GM18517 (cell line): ENCODE measurements at regions not wholly inside any gene's neighbourhood (a gene's known extent, or its start where the extent isn't known, plus 50 kb on each side); places are given as distances from the start of the nearest gene placed in this dataset.
"Not testable (repeated sequence)": the region's sequence is repeated elsewhere in the genome, so short reads cannot be mapped to it uniquely, and the experiment has no call there.

Experiments
- ATAC-seq: cut with Tn5 transposase; IDR thresholded peaks from one replicate; pipeline ENCODE4 v1.9.1; 2021; ENCODE audit warnings: mild to moderate bottlenecking, moderate library complexity; ENCODE audit not compliant: unreplicated experiment

DNA sequence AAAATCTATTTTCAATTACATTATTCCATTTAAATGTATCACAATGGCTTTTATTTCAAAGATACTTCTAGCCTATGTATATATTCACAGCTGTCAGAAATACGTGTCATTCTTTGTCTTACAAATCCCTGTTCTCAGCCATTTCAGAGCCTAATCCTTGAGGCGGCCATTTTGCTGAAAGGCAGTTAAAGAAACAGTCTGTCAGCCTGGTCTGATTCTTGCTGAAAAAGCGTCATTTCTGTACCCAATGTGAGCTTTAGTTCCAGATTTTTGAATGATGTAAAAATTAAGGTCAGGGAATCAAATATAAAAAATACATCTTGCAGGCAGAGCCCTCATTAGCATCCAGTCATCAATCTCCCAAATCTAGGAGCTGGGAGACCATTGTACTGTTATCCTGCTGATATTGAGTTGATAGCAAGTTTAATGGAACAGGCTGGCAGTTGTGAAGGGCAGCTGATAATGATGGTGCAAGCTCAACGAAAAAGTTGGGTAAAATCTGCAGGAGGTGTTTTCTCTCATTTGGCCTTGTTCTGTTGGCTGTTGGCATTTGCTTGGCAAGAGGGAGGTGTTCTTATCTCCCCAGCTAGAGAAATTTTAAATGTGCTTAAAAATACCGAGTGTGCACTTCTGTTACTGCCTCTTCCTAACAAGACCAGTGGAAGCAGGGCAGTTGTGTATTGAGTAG, 314.8 kb downstream of the SOX4 start:
- no peak for ATAC-seq

DNA sequence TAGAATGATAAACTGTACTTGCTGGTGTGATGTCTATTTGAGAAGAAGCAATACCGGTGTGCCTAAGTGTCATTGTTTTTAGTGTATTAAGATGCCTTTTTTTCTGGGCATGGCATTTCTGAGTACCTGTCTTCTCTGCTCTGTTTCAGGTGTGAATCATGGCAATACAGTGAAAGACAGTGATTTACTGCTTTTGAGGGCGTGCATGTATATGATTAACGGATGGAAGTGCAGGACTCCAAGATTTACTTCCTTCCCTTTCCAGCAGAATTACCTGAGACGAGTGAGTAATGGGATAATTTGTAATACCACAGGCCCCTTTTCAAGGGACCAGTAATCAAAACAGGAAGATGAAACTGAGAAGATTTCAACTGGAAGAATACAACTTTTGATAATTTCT, 315.8 kb downstream of the SOX4 start:
- no peak for ATAC-seq

DNA sequence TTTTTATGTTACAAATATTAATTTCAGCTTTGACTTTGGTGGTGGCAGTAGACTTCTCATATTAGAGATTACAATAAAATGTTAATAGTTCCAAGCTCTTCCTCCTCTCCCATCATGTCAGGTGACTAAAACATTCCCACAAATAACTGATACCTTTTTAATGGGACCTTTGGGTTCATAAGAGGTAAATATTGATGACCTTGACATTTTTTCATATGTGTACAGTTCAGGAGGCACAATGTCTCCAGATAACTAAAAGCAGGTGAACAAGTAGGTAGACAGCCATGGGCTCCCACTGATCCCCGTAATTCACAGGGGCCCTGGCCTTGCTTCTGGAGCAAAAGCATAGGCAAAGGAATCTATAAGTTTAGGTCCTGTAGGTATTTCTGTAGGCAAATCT, 317.7 kb downstream of the SOX4 start:
- ATAC-seq, result no peak

DNA sequence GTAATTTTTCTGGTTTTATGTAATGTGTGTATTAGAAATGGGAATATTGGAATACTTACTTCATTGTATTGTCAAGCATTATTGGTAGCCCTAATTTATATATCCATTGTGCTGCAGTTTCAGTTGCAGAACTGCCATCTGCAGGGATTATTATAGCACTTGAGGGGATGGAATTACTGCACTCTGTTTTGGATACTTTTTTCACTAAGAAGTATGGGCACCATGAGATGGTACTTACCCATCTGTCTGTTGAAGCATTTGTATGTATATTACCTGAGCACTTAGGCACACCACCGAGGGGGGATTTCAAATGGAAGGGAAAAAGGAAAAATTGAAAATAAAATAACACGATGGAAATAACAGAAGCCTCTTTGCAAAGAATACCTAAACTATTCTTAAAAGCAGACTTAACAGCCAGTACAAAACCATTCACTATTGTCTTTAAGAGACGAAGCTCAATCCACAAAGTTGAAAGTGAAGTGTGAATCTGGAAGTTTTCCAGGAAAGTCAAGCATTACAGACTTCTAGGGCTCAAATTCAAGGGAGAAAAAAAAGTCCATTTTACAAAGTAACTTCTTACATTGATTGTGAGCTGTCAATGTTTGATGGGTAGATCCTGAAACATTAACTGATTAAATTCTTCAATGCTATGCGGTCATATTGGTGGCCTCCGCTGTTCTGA, 318.7 kb downstream of the SOX4 start:
- ATAC-seq, result no peak

DNA sequence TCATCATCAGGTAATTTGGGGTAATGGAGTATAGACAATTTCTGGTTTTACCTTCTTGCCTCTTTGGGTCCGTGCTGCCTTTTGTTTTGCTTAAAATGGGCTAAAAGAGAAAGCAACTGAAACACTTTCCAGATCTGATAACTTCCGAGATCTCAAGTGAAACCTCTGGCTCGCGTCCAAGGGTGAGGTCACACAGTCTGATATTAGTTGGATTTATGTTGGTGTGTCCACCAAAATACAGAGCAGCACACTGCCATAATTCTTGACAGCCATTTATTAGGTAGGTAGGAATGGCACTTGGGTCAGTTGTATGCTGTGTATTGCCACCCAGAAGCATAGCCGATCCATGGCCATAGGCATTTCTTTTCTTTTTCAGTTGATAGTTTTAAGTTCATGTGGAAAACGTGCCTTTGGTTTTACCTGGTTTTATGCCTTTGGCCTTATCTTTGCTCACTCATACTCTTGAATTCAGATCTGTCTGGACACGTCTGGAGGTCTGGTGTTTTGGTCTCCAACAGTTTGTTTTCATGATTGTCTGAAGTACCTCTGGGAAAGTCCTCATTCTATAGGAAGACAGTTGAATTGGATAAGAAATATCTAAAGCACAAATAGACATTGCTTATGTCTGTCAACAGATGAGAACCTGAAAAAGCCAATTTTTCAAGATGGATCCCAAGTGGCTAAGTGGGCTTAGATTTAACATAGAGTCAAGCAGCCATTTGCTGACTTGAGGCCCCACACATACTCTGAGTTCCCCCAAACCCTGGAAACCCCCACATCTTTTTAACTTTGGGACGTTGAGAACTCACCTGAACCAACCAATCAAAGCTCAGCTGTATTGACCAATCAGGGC, 320.8 kb downstream of the SOX4 start:
- no peak for ATAC-seq

DNA sequence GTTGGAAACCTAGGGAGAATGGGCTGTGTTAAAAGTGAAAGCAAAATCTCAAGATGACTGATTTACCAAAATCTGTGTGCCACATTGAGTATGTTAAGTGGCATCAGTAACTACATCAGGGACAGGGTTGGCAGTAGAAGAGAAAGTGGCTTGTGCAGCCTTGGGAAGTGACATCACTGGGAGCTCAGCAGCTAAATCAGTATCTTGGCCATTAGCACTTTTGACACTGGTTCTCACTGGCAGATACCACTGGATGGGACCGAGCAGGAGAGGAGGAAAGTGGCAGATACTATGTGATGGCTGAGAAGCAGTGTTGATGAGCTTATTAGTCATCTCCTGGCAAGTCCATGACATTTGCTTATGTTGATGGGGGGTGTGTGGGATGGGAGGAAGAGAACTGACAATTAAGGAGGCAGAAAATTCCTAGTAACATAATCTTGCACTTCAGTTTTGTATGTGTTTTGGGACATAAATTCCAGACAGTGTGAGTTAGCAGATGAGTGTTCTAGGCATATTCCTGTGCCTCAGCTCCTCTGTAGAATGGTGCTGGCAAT, 322.2 kb downstream of the SOX4 start:
- ATAC-seq, result no peak

DNA sequence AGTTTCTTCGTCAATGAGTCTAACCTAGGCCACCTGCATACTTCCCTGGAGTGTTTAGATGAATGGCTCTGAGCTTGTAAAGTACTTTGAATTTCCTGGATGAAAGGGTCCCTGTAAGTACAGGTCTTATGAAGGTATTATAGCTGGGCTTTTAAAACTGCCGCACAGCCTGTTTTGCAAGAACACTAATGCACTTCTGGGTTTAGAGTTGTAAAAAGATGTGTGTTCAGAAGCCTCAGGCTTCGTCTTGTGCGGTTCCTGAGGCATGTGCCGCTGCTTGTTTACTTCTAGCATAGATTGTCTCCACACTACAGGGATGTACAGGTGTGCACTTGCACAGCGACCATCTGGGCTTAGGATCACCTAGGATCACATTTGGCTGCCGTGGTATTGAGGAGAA, 324.5 kb downstream of the SOX4 start:
- ATAC-seq, result no peak

DNA sequence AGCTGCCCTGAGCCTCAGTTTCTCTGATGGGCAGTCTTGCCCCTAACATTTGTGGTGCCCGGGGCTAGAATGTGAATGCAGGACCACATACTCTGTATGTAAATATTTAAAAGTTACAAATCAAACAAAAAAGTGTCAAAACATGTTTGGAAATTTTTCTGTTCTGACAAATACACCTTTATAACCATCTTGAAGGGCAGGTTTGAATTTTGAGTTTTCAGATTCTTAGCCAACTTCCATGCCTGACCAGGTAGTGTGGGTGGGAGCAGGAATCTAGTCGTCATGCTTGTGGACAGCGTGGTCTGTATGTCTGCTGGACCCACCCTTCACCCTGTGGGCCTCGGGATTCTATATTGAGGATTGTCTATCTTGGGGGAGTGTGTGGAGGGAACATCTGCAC, 325.1 kb downstream of the SOX4 start:
- ATAC-seq, result no peak

DNA sequence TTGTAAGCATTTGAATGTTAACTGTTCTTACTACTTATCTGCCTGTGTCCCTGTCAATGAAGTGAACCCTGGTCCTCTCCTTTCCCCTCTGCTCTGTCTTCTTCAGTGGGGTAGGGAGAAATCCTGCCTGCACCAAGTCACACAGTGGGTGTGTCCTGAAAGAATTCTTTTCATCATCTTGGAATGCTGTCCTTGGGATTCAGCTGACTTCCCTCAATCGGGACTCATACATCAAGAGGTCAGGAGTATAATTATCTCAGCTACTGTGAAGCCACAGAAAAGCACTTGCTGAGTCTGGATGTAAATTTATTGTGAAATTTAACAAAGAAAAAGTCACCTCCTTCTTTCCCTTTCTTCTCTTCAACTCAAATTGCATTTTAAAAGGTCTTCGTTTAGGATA, 328.5 kb downstream of the SOX4 start:
- ATAC-seq, result no peak

DNA sequence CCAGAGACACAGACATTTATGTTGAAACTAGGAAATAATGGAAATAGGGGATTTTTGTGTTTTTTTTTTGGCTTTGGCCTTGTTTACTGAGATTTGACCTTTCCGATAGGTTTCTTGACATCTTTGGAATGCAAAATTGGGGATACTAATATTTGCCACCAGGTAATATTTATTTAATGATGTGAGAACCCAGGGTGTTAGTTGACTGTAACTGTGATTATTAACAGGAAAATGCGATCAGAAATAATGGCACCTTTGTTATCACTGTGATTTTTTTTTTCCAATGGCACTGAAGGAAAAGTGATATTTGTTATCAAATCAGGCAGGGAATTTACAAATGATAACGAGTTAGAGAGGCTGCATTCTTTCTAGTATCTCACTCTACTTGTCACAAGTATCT, 330.5 kb downstream of the SOX4 start:
- ATAC-seq, result no peak

DNA sequence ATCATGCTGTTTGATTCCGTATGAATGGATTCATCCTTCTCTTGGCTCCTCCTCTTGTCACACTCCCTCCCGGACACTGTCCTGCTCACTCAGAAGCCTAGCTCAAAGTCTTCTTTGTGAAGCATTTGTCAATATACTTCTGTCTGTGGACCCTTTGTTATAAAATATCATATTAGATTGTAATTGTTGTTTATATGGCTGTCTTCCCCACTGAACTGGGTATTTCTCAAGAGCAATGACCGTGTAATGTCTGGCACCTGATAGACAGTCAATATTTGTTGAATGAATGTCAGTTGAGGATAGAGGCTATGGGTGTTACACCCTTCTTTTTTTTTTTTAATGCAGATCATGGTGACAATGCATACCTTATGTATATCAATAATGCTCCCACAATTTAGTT, 335.3 kb downstream of the SOX4 start:
- ATAC-seq, result no peak

DNA sequence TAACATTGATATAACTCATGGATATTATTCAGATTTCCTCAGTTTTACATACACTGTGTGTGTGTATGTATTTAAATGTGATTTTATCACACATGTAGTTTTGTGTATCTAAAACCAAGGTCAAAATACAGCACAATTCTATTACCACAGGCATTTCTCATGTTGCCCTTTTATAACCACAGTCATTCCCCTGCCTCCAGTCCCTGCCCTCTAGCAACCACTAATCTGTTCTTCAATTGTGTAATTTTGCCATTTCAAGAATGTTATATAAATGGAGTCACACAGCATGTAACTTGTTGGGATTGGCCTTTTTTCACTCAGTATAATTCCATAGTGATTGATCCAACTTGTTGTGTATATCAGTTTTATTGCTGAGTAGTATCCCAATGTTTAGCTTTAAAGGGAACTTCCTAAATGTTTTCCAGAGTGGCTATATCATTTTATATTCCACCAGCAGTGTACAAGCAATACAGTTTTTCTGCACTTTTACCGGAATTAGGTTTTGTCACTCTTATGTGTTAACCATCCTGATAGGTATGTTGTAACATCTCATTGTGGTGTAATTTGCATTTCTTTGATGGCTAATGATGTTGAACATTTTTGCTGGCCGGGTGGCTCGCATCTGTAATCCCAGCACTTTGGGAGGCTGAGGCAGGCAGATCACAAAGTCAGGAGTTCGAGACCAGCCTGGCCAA, 338.2 kb downstream of the SOX4 start:
- no peak for ATAC-seq

DNA sequence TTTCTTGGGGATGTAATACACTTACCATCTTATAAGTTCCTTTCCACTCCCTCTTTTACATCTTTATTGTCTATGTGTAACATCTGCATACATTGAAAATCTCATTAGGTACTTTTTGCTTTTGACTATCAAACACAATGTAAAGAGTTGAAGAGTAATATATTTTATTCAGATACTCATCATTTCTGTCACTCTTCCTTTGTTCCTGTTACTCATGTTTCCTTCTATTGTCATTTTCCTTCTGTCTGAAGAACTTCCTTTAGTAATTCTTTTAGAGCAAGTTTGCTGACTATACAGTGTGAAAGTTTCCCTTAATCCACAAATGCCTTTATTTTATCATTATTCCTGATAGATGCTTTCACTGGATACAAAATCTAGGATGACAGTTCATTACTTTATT, 339.8 kb downstream of the SOX4 start:
- ATAC-seq, result no peak

DNA sequence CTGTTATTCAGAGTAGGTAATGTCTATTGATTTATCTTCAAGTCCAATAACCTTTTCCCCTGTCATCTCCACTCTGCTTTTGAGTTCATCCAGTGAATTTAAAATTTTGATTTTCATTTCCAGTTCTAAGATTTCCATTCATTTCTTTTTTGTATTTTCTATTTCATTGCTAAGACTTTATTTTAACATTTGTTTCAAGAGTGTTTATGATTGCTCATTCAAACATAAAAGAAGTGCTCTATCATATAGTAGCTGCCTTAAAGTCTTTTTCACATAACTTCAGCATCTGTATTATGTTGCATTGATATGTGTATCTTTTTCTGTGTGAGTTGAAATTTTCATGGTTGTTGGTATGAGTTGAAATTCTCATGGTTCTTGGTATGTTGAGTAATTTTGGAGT, 341.6 kb downstream of the SOX4 start:
- ATAC-seq, result no peak

DNA sequence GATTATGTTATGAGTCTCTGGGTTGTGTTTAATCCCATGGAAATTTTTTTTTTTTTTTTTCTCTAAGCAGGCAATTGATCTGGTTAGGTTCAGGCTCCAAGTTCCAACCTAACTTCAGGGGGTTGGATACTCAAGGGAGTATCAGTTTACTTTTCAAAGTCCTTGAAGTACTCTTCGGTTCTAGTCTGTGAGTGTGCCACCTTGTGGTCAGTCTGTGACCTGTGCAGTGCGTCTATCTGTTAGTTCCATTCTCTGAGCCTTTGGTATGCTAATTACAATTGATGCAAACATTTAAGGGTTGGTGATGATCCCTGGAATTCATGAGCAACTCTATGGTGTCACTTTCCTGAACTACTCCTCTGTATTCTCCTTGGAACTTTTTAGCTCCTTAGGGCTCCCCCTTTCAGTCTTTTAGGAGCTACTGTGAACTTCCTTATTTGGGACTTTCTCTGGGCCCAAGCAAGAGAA, 342.0 kb downstream of the SOX4 start:
- ATAC-seq, result no peak

DNA sequence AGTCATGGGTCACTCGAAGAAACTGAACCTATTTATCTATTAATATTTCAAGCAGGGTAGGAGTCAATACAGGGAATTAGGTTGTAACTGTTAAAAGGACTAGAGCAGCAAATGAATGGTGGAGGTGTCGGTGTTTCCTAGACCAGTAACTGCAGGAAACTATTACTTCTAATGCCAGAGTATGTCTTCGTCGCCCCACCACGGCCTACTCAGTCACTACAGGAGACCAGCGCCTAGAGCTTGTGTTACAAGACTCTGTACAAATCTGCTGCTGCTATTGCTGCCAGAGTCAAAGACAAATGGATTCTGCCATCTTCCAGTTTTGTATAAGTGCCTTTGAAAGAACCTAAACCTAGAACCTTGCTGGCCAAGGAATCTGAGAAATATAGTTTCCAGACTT, 343.9 kb downstream of the SOX4 start:
- no peak for ATAC-seq

DNA sequence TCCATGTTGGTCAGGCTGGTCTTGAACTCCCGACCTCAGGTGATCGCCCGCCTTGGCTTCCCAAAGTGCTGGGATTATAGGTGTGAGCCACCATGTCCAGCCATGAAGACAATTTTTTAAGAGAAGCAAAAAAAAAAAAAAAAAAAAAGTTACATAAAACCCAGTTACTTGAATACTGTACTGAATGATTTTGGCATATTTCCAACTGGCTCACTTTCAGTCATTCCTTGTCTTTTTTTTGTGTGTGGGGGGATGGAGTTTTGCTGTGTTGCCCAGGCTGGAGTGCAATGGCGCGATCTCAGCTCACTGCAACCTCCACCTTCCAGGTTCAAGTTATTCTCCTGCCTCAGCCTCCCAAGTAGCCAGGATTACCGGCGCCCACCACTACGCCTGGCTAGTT, 345.5 kb downstream of the SOX4 start:
- not testable (repeated sequence) for ATAC-seq

DNA sequence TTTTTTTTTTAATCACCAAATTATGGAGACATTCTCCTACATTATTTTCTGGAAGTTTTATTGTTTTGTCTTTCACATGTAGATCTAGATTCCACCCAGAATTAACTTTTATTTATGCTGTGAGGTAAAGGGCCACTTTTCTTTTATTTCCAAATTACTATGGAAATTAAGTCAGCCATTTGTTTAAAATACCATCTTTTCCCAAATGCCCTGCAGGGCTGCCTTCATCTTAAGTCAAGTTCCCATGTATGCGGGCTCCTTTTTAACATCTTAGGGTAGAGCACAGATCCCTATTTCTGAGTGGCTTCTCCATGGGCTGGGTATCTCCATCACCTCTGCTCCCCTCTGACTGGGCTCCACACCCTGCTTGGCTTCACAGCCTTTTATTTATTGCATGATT, 348.4 kb downstream of the SOX4 start:
- ATAC-seq, result no peak

DNA sequence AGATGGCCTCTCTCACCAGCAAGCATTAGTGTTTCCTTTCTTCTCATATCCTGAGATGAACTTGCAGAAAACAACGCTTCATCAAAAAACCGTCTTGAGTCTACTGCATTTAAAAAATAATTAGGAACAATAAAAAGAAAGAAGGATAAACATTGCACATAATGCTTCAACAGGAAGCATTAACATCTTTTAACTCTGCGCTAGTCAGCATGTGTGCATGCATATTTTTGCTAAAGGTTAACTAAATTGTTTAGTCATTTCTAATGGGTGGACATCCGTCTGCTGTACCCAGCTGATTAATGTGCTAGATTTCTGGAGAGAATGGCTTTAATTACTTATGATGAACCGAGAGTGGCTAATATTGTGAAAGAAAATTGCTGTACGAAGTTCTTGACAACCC, 349.3 kb downstream of the SOX4 start:
- no peak for ATAC-seq

DNA sequence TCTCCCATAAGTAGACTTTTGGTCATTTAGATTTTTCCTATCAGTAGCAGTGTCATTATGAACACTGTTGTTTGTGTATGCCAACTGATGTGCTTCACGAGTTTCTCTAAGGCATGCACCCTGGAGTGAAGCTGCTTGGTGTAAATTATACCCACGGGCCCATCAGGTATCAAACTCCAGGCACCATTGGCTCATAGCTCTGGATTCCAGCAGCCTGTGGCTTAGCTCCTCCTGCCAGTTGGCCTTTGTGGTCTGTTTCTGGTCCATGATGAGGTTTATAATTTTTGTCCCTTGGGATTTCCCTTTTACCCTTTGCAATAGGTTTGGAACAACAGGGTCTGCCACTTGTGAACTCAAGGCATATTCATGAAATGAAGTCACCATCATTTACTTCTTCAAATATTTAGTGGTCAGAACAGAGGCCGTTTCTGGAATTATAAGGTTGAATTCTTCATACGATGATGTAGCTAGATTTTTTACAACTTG, 350.5 kb downstream of the PRL start:
- ATAC-seq, result no peak

DNA sequence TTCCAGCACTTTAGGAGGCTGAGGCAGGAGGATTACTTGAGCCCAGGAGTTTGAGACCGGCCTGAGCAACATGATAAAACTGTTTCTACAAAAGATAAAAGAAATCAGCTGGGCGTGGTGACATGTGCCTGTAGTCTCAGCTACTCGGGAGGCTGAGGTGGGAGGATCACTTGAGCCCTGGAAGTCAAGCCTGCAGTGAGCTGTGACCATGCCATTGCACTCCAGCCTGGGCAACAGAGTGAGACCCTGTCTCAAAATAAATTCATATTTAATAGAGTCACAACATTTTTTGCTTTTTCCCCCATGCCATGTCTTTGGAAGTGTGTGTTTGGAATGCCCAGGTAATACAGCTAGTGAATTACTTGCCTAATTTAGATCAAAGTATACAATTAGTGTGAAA, 349.6 kb downstream of the PRL start:
- ATAC-seq, result not testable (repeated sequence)
